ENCODE measurements at regions not wholly inside any gene's neighbourhood (a gene's known extent, or its start where the extent isn't known, plus 50 kb on each side); places are given as distances from the start of the nearest gene placed in this dataset.
"Not testable (repeated sequence)": the region's sequence is repeated elsewhere in the genome, so short reads cannot be mapped to it uniquely, and the experiment has no call there.

- no peak for DNase-seq
These were observed 204.6 kb upstream of the SLIT2 start for GRCh38 chr4:20046931-20047677.

GRCh38 chr4:20046179-20046578 is 205.5 kb upstream of the SLIT2 start:
- DNase-seq: no peak

GRCh38 chr4:20044966-20045365 is 206.7 kb upstream of the SLIT2 start:
- no peak for DNase-seq

GRCh38 chr4:20044502-20044911 is 207.2 kb upstream of the SLIT2 start:
- no peak for DNase-seq

- no peak for DNase-seq
These were observed 207.7 kb upstream of the SLIT2 start for GRCh38 chr4:20043991-20044390.

GRCh38 chr4:20042769-20043168 is 208.9 kb upstream of the SLIT2 start:
- no peak for DNase-seq

GRCh38 chr4:20041839-20042407 is 209.8 kb upstream of the SLIT2 start:
- DNase-seq: no peak

GRCh38 chr4:20037745-20038144 is 214.0 kb upstream of the SLIT2 start:
- no peak for DNase-seq

GRCh38 chr4:20030108-20030507 is 221.6 kb upstream of the SLIT2 start:
- DNase-seq: no peak

GRCh38 chr4:20028645-20029044 is 223.1 kb upstream of the SLIT2 start:
- DNase-seq: no peak

GRCh38 chr4:20026456-20026855 is 225.2 kb upstream of the SLIT2 start:
- no peak for DNase-seq

GRCh38 chr4:20022471-20022870 is 229.2 kb upstream of the SLIT2 start:
- DNase-seq: no peak

GRCh38 chr4:20020056-20020455 is 231.6 kb upstream of the SLIT2 start:
- DNase-seq: no peak

- no peak for DNase-seq
These were observed 232.2 kb upstream of the SLIT2 start for GRCh38 chr4:20019310-20020015.

GRCh38 chr4:20017777-20018115 is 234.0 kb upstream of the SLIT2 start:
- no peak for DNase-seq

GRCh38 chr4:20017070-20017776 is 234.5 kb upstream of the SLIT2 start:
- DNase-seq: no peak

GRCh38 chr4:20015636-20016224 is 236.0 kb upstream of the SLIT2 start:
- DNase-seq: no peak

- not testable (repeated sequence) for DNase-seq
These were observed 247.7 kb upstream of the SLIT2 start for GRCh38 chr4:20003836-20004558.

GRCh38 chr4:19999775-20000414 is 251.8 kb upstream of the SLIT2 start:
- no peak for DNase-seq

- no peak for DNase-seq
These were observed 252.4 kb upstream of the SLIT2 start for GRCh38 chr4:19999276-19999675.

- no peak for DNase-seq
These were observed 258.5 kb upstream of the SLIT2 start for GRCh38 chr4:19993242-19993641.

- no peak for DNase-seq
These were observed 259.1 kb upstream of the SLIT2 start for GRCh38 chr4:19992471-19993093.
